Glomerular endothelial cell (primary cell): ENCODE measurements at regions not wholly inside any gene's neighbourhood (a gene's known extent, or its start where the extent isn't known, plus 50 kb on each side); places are given as distances from the start of the nearest gene placed in this dataset.
"Not testable (repeated sequence)": the region's sequence is repeated elsewhere in the genome, so short reads cannot be mapped to it uniquely, and the experiment has no call there.

ENCODE experiments used
- DNase-seq: peaks from one replicate; pipeline ENCODE4 v3.0.0-alpha.2; 2011; ENCODE audit warnings: low read depth, low spot score; ENCODE audit errors: extremely low read depth

- no peak for DNase-seq
Measured at GRCh38 chr6:139534472-139535115, 160.1 kb upstream of the CITED2 start.

GRCh38 chr6:139533573-139534471 lies 159.4 kb upstream of the CITED2 start:
- no peak for DNase-seq

DNA sequence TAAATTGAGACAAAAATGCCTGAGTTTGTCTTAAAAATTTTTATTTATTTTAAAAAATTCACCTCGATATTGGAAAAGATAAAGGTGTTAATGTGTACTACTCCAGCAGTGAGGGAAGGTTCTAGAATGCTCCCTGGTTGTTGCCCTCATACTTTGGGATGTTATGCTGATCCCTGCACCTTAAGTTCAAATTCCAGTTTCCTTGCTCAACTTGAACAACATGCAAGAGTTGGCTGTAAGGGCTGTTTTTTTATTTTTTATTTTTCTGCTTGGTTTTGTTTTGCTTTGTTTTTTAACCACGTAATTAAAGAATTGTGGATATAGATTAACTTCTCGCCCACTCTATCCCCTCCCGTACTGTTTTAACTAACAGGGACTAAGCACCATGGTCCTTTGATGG lies 158.7 kb upstream of the CITED2 start:
- no peak for DNase-seq

DNA sequence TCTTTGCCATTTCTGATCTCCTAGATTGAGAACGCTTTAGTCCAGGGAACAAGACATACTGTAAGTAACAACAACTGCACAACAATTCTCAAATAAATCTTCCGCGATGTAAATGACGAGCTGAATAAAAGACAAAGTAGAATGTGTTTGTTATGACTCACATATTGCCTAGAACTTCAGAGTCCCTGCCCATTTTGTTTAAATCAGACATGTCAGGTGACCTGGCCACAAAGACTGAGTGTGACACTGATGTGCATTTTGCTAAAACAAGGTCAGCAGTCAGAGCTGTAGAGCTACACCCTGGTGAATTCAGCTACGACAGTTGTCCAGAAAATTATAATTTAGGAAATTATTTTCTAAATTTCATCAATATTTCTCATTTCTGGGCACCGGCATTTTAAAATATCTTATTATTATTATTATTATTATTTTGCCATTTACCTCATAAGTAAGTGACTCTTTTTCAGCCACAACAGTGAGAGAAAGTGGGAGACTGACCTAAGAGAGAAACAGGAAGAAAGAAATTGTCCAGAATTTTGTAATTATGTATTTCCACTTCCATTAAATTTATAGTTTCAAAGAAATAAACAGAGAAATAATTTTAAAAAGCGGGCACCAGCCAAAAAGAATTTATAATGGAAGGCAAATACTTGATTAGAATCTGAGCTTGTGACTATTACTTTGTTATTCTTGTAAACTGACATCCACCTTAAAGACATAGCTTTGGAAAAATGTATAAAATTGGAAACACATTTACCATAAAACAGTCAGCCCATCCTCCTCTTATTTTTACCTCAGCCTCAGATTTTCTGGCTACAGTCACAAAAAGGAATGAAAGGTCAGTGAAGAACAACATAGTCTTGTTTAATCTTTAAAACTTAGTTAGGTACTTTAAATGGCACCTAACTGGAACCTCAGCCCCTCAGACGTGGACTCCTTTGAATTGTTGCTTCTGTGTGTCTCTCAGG lies 157.0 kb upstream of the CITED2 start:
- no peak for DNase-seq

- no peak for DNase-seq
Measured at GRCh38 chr6:139530561-139530960, 156.1 kb upstream of the CITED2 start.

- DNase-seq: no peak
Measured at GRCh38 chr6:139529420-139529819, 155.0 kb upstream of the CITED2 start.

GRCh38 chr6:139528471-139528870 lies 154.0 kb upstream of the CITED2 start:
- no peak for DNase-seq

- no peak for DNase-seq
Measured at GRCh38 chr6:139525415-139525814, 151.0 kb upstream of the CITED2 start.

DNA sequence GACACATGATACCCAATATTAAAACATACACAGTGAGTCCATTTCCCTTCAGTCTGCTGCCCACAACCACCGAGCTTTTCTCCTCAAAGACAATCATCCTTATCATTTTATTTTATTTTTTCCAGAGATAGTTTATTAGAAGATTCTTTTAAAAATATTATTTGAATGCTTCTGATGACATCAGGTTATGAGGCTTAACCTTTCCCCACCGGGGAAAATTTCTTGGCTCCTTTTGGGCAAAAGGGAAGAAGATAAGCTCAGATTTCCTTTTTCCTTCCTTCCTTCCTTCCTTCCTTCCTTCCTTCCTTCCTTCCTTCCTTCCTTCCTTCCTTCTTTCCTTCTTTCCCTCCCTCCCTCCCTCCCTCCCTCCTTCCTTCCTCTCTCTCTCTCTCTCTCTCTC lies 149.5 kb upstream of the CITED2 start:
- no peak for DNase-seq

DNA sequence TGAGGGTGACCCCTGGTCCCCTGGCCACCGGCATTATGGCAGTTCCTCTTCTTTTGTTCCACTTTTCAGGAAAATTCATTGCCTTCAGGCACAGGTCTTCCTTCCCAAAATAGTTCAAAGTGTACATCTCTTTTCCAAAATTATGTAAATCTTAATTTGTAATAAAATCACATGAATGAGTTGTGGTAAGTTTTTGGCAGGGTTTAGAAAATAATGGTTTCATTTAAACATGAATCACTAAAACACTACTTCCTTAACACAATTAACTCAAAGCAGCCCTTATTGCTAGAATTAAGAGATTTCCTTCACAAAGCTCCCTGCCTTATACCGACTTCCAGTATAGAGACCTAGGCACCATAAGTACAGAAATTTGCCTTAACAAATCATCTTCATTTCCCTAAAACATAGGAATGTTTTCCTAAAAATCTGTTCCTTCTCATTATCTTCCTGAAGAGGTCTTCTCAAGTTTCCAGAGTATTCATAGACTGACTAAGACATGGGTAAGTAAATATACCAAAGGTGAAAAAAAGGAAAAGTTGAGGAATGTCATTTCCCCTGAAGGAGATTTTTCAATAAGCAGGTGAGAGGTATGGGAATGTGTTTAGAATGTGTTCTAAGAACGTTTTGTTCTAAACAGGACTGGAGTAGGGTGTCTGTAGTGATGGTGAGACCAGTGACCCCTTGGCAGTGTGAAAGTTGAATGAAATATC lies 148.2 kb upstream of the CITED2 start:
- no peak for DNase-seq

DNA sequence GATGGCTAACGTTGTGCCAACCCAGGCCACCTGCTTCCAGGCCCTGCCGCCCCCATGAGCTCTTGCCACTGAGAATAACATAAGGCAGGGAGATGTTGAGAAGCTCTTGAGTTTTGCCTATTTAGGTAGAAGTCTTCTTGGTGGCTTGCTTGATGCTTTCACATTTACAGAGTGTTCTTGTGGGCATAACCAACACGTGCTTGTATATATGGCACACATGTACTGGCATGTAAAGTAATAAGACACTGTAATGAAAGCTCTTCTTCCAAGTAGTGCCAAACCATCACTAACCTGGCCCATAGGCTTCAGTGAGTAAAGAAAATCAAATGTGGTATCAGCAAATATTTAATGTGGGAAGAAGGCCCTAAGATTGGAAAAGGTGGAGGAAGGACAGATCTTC lies 146.9 kb upstream of the CITED2 start:
- DNase-seq: no peak

DNA sequence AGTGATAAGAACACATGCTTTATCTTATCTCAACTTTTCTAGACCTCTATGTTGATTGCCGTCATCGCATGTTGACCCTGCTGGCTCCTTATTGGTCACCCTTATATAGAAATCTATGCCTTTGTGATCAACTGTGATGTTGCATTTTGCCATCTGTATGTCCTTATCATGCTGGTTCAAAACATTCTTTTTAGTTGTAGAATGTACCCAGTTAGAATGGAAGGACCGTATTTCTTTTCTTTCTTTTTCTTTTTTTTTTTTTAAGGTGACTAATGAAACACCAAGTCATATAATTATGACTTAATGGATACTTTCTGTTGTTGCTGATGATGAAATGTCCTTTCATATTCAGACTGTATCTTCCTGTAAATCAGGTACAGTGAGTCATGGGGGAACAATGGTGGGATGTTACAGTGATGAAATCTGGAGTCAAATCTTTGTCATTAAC lies 145.9 kb upstream of the CITED2 start:
- no peak for DNase-seq

- no peak for DNase-seq
Measured at GRCh38 chr6:139519571-139520031, 145.2 kb upstream of the CITED2 start.

GRCh38 chr6:139519097-139519496 lies 144.6 kb upstream of the CITED2 start:
- no peak for DNase-seq

GRCh38 chr6:139518556-139519091 lies 144.2 kb upstream of the CITED2 start:
- no peak for DNase-seq

DNA sequence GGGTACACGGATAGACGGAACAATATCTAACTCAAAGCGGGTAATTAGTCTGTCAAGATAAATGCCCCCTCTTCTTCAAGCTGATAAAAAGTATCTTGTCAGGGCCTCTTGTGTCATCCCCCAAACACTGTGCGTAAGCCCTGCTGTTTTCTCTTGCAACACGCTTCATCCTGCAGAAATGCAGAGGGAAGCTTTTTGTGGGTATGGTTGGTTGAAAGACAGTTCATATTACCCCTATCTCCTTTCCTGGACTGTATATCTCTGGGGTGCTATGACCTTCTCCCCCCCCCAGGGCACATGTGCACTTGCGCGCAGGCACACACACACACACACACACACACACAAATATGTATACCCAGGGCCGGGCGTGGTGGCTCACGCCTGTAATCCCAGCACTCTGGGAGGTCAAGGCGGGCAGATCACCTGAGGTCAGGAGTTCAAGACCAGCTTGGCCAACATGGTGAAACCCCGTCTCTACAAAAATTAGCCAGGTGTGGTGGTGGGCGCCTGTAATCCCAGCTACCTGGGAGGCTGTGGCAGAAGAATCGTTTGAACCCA lies 143.6 kb upstream of the CITED2 start:
- not testable (repeated sequence) for DNase-seq

GRCh38 chr6:139515511-139515910 lies 141.1 kb upstream of the CITED2 start:
- no peak for DNase-seq

DNA sequence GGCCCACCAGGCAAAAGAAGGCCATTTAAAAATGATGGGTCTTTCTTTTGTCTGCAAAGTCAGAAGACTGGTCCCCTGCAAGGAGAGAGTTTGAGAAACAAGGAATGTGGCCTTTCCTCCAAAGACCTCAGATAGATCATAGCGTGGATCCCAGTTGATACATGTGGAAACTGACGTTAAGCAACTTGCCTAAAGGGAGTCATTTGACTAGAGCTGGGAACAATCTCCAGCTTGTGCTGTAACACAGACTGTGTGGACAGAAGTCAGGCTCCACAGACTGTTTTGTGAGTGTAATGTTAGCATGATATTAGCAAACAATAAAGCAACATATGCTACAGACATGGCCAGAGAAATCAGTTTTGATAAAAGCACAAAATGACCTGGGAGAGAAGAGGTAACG lies 140.4 kb upstream of the CITED2 start:
- DNase-seq: no peak

- no peak for DNase-seq
Measured at GRCh38 chr6:139510040-139510790, 135.8 kb upstream of the CITED2 start.
